Endothelial cell of umbilical vein (primary cell): ENCODE measurements at regions not wholly inside any gene's neighbourhood (a gene's known extent, or its start where the extent isn't known, plus 50 kb on each side); places are given as distances from the start of the nearest gene placed in this dataset.

Experiments
- EZH2 ChIP-seq: IDR thresholded peaks from 2 replicates; pipeline ENCODE4 v1.6.1; 2012; ENCODE audit warnings: borderline replicate concordance, low read depth, mild to moderate bottlenecking, moderate library complexity, low read length, inconsistent platforms; ENCODE audit not compliant: severe bottlenecking
- MYC ChIP-seq: IDR thresholded peaks from one replicate; pipeline ENCODE4 v1.6.1; 2011; ENCODE audit warnings: mild to moderate bottlenecking, low read depth, low read length
- POLR2AphosphoS5 ChIP-seq: IDR thresholded peaks from 2 replicates; pipeline ENCODE4 v1.6.1; 2012; ENCODE audit warnings: low read depth, mild to moderate bottlenecking, control low read depth, low read length, moderate library complexity; ENCODE audit not compliant: insufficient read depth
- TF ChIP-seq, protein P1 (sequence below), 2 donors: IDR thresholded peaks; 1 replicate in 1 of 2; 2 replicates in 1 of 2; pipeline ENCODE4 v1.5.1; 2011; ENCODE audit warnings: low read length in 2 of 2, mild to moderate bottlenecking in 2 of 2, moderate library complexity in 2 of 2, control low read depth in 1 of 2, inconsistent platforms in 1 of 2, low read depth in 1 of 2; ENCODE audit not compliant: insufficient read depth in 1 of 2; ENCODE audit errors: extremely low read depth in 1 of 2

DNA sequence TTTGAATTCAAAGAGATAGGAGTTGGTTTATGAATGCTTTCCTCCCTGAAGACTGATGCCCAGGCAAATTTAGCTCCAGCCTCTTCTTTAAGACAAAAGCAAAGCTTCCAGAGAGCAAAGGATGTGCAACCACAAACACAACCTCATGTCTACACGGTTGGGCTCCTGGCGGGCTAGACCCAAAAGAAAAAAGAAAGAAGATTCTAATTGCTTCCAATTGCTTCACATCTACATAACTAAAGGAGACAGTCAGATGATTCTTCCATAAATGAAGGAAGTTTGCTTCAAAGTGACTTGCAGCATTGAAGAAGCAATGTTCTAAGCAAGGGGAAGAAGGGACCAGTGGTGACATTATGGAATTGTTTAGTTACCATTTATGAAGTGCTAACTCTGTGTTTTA, 1603.0 kb upstream of the TENM3 start:
- TF ChIP-seq, protein P1, sequence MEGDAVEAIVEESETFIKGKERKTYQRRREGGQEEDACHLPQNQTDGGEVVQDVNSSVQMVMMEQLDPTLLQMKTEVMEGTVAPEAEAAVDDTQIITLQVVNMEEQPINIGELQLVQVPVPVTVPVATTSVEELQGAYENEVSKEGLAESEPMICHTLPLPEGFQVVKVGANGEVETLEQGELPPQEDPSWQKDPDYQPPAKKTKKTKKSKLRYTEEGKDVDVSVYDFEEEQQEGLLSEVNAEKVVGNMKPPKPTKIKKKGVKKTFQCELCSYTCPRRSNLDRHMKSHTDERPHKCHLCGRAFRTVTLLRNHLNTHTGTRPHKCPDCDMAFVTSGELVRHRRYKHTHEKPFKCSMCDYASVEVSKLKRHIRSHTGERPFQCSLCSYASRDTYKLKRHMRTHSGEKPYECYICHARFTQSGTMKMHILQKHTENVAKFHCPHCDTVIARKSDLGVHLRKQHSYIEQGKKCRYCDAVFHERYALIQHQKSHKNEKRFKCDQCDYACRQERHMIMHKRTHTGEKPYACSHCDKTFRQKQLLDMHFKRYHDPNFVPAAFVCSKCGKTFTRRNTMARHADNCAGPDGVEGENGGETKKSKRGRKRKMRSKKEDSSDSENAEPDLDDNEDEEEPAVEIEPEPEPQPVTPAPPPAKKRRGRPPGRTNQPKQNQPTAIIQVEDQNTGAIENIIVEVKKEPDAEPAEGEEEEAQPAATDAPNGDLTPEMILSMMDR (IDR thresholded peaks at IDR 0.05; ENCODE audit: extremely low read depth in 1 of 2, insufficient read depth in 1 of 2, low read depth in 1 of 2, low read length in 2 of 2) = no peak
- TF ChIP-seq EZH2 (no peak), MYC (no peak), POLR2AphosphoS5 (no peak)
